ENCODE measurements at regions not wholly inside any gene's neighbourhood (a gene's known extent, or its start where the extent isn't known, plus 50 kb on each side); places are given as distances from the start of the nearest gene placed in this dataset.

- TF ChIP-seq, protein P1, sequence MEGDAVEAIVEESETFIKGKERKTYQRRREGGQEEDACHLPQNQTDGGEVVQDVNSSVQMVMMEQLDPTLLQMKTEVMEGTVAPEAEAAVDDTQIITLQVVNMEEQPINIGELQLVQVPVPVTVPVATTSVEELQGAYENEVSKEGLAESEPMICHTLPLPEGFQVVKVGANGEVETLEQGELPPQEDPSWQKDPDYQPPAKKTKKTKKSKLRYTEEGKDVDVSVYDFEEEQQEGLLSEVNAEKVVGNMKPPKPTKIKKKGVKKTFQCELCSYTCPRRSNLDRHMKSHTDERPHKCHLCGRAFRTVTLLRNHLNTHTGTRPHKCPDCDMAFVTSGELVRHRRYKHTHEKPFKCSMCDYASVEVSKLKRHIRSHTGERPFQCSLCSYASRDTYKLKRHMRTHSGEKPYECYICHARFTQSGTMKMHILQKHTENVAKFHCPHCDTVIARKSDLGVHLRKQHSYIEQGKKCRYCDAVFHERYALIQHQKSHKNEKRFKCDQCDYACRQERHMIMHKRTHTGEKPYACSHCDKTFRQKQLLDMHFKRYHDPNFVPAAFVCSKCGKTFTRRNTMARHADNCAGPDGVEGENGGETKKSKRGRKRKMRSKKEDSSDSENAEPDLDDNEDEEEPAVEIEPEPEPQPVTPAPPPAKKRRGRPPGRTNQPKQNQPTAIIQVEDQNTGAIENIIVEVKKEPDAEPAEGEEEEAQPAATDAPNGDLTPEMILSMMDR (conservative IDR thresholded peaks at IDR 0.05) = no peak
- TF ChIP-seq ZFX (IDR thresholded peaks at IDR 0.05) = no peak
Observed at GRCh38 chr13:64718116-64718515, 2512.0 kb downstream of the PCDH9 start.

All from C4-2B (cell line).